ENCODE measurements at regions not wholly inside any gene's neighbourhood (a gene's known extent, or its start where the extent isn't known, plus 50 kb on each side); places are given as distances from the start of the nearest gene placed in this dataset.

DNA sequence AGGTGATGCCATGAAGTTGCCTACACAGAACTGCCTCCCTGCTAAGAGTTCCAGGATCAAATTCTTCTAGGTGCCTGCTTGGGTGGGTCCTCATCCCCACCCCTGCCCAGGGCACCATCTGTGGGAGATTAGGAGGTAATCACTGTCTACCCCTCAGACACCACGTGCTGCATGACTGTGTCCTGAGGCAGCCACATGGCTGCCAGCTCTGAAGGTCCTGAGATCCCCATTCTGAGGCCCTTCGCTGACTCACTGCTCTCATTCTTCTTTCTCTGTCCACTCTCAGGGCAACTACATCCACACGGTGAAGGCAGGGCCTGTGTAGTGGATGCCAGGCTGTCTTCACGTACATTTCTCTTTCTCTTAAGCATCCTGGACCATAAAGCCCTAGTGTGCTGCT, 222.9 kb upstream of the ANKRD55 start:
- Histone ChIP-seq H3K27me3 (ENCODE audit: control insufficient read depth, insufficient read depth, low read length) (no peaks in the 10 kb centered on the region), H3K36me3 (ENCODE audit: control insufficient read depth, insufficient read depth, low read length) (no peaks in the 10 kb centered on the region), H3K4me3 (ENCODE audit: low read depth, low read length) (no peak overlapping the region)
- TF ChIP-seq, protein P1, sequence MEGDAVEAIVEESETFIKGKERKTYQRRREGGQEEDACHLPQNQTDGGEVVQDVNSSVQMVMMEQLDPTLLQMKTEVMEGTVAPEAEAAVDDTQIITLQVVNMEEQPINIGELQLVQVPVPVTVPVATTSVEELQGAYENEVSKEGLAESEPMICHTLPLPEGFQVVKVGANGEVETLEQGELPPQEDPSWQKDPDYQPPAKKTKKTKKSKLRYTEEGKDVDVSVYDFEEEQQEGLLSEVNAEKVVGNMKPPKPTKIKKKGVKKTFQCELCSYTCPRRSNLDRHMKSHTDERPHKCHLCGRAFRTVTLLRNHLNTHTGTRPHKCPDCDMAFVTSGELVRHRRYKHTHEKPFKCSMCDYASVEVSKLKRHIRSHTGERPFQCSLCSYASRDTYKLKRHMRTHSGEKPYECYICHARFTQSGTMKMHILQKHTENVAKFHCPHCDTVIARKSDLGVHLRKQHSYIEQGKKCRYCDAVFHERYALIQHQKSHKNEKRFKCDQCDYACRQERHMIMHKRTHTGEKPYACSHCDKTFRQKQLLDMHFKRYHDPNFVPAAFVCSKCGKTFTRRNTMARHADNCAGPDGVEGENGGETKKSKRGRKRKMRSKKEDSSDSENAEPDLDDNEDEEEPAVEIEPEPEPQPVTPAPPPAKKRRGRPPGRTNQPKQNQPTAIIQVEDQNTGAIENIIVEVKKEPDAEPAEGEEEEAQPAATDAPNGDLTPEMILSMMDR (IDR thresholded peaks at IDR 0.05; ENCODE audit: insufficient read depth, low read length, poor library complexity, severe bottlenecking): no peak
- DNase-seq (ENCODE audit: low read depth): no peak

DNA sequence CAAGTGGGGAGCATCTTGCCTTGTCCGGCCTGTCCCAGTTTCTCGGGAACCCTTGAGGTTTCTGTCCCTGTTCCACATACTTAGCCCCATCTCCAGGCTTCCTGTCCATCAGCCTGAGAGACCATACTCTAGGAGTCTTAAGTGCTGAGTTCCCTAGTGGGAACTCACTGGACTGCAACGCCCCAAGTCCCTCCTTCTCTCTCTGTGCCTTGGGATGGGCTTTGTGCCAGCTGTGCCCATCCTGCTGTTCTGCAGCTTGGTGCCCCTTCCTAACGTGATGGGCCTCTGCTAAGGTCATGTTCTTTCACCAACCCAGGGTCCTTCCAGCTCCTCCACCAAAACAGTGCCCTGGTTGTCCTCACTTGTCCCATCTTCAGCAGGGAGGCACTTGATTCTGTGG, 222.3 kb upstream of the ANKRD55 start:
- H3K36me3 ChIP-seq (ENCODE audit: control insufficient read depth, insufficient read depth, low read length): no peaks in the 10 kb centered on the region
- DNase-seq (ENCODE audit: low read depth): no peak
- no peaks in the 10 kb centered on the region for H3K27me3 ChIP-seq (ENCODE audit: control insufficient read depth, insufficient read depth, low read length)
- H3K4me3 ChIP-seq (ENCODE audit: low read depth, low read length): no peak overlapping the region
- TF ChIP-seq, protein P1 (IDR thresholded peaks at IDR 0.05; ENCODE audit: insufficient read depth, low read length, poor library complexity, severe bottlenecking): no peak

DNA sequence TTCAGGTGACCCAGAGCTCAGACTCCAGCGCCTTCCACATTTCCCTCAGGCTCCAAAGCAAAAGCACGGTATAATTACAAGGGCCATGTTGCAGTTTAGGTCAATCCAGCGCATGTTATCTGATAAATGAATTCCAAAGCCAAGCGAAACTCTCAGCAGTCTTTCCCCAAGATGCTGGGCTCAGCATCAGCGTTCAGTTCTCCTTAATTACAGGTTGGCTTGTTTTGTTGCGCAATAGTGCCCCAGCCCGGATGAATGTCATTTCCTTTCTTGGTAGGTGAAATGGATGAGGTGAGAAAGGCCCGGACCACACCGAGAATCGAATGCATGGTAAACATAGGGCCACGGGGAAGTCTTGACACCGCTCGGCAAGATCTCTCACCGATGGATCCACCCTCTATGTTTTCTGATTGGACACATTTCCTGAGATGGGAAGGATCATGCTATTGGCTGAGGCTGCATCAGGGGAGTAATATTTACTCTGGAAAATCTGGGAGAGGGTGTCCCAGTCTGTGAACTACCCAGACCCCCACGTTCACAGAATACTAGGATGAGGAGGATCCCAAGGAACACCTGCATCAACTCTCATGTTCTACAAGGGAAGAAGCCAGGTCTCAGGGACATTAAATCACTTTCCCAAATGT, 221.2 kb upstream of the ANKRD55 start:
- DNase-seq (ENCODE audit: low read depth): no peak
- TF ChIP-seq, protein P1 (IDR thresholded peaks at IDR 0.05; ENCODE audit: insufficient read depth, low read length, poor library complexity, severe bottlenecking): no peak
- no peak overlapping the region for H3K4me3 ChIP-seq (ENCODE audit: low read depth, low read length)
- no peaks in the 10 kb centered on the region for H3K27me3 ChIP-seq (ENCODE audit: control insufficient read depth, insufficient read depth, low read length)
- H3K36me3 ChIP-seq (ENCODE audit: control insufficient read depth, insufficient read depth, low read length): no peaks in the 10 kb centered on the region

DNA sequence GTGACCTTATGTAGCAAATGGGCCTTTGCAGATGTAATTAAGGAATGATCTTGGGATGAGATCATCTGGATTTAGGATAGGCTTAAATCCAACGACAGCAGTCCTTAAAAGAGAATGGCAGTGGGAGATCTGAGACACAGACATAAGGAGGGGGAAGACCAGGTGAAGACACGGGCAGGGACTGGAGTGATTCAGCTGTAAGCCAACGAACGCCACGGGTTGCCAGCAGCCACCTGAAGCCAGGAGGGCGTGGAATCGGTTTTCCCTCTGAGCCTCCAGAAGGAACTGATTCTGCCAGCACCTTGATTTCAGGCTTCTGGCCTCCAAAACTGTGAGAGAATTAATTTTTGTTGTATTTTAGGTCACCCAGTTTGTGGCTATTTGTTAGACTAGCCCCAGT, 218.6 kb upstream of the ANKRD55 start:
- TF ChIP-seq, protein P1 (IDR thresholded peaks at IDR 0.05; ENCODE audit: insufficient read depth, low read length, poor library complexity, severe bottlenecking): no peak
- Histone ChIP-seq H3K36me3 (ENCODE audit: control insufficient read depth, insufficient read depth, low read length) (no peaks in the 10 kb centered on the region), H3K27me3 (ENCODE audit: control insufficient read depth, insufficient read depth, low read length) (no peaks in the 10 kb centered on the region), H3K4me3 (ENCODE audit: low read depth, low read length) (no peak overlapping the region)
- DNase-seq (ENCODE audit: low read depth): no peak

DNA sequence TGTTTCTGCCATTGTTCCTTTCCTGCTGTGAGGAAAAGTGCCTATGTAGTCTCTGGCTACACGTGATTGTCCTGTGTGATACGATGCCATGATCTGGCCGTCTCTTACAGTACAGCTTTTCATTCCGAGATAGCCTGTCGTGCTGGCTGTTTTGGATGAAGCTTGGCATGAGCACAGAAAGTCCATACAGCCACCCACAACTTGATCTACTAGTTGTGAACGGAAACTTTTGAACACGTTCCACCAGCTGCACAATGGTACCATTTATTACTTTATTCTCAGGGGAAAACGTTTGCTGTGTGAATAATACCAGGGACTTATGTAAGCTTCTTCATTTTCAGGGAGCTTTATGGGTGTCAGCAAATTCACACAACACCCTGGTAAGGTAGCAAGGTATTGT, 217.6 kb upstream of the ANKRD55 start:
- Histone ChIP-seq H3K27me3 (ENCODE audit: control insufficient read depth, insufficient read depth, low read length) (no peaks in the 10 kb centered on the region), H3K4me3 (ENCODE audit: low read depth, low read length) (no peak overlapping the region), H3K36me3 (ENCODE audit: control insufficient read depth, insufficient read depth, low read length) (no peaks in the 10 kb centered on the region)
- TF ChIP-seq, protein P1 (IDR thresholded peaks at IDR 0.05; ENCODE audit: insufficient read depth, low read length, poor library complexity, severe bottlenecking): no peak
- no peak for DNase-seq (ENCODE audit: low read depth)

DNA sequence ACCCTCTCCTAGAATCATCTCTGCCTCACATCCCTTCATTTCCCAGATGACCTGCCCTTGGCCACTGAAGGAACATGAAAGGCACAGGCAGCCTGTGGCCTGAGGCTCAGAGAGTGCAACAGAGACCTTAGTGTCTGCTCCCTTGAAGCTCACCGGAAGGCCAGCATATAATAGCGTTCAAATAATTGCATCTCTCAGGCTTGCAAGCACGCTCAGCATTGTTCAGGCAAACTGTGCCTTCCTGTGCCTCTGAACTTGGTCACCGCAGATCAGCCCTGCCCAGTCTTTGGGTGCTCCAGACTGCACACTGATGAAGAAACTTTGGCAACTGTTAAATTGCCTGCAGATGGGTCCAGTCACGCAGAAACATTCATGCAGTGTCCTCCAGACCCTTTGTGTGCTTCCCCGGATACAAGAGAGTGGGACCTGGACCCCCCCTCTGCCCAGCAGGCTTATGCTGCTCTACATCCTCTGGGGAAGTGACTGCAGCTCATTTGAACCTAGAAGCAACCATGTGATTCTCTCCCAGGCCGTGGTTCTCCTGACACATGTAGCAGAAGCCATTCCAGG, 216.0 kb upstream of the ANKRD55 start:
- Histone ChIP-seq H3K27me3 (ENCODE audit: control insufficient read depth, insufficient read depth, low read length) (no peaks in the 10 kb centered on the region), H3K4me3 (ENCODE audit: low read depth, low read length) (no peak overlapping the region), H3K36me3 (ENCODE audit: control insufficient read depth, insufficient read depth, low read length) (no peaks in the 10 kb centered on the region)
- no peak for DNase-seq (ENCODE audit: low read depth)
- TF ChIP-seq, protein P1 (IDR thresholded peaks at IDR 0.05; ENCODE audit: insufficient read depth, low read length, poor library complexity, severe bottlenecking): no peak
